GM12872 (cell line): ENCODE measurements at regions not wholly inside any gene's neighbourhood (a gene's known extent, or its start where the extent isn't known, plus 50 kb on each side); places are given as distances from the start of the nearest gene placed in this dataset.

Experiments used
- TF ChIP-seq, protein P1 (sequence below): IDR thresholded peaks from 3 replicates; pipeline ENCODE4 v1.5.1; 2011; ENCODE audit warnings: low read depth, mild to moderate bottlenecking, low read length, moderate library complexity; ENCODE audit not compliant: insufficient read depth

DNA sequence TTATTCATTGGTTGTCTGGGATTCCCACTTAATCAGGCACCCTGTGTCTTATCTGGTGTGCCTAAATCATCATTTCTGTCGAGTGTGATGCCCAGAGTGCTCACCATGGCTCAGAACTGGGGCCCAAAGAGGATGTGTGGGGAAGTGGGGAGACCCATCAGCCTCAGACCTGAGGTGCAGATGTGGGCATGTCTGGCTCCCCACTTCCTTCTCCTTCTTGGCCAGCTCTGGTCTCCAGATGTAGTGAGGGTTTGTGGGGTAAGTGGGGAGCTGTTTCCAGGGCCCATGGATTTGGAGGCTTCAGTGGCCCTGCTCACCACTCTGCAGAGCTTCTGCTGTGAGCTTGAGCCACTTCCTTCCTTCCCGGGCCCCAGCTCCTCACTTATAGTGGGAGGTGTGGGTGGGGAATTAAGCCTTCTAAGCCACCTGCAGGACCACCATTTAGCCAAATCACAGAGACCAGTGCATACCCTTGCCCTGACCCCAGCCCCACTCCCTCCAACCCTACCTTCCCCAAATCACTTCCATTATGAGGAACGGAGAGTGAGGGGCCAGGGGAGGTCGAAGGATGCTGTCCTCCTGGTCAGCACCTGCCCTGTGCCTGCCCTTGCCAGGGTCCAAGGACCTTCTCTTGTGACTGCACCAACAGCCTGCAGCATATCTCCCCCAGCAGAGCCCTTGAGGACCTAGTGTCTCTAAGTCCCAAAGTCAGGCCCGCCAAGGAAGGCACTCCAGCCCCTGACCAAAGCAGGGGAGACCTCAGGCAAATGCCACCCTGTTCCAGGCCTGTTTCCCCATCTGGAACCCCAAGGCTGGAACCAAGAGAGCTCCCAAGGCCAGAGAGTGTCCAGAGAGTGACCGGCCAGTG is 278.2 kb upstream of the RTL1 start:
- TF ChIP-seq, protein P1, sequence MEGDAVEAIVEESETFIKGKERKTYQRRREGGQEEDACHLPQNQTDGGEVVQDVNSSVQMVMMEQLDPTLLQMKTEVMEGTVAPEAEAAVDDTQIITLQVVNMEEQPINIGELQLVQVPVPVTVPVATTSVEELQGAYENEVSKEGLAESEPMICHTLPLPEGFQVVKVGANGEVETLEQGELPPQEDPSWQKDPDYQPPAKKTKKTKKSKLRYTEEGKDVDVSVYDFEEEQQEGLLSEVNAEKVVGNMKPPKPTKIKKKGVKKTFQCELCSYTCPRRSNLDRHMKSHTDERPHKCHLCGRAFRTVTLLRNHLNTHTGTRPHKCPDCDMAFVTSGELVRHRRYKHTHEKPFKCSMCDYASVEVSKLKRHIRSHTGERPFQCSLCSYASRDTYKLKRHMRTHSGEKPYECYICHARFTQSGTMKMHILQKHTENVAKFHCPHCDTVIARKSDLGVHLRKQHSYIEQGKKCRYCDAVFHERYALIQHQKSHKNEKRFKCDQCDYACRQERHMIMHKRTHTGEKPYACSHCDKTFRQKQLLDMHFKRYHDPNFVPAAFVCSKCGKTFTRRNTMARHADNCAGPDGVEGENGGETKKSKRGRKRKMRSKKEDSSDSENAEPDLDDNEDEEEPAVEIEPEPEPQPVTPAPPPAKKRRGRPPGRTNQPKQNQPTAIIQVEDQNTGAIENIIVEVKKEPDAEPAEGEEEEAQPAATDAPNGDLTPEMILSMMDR = no peak

DNA sequence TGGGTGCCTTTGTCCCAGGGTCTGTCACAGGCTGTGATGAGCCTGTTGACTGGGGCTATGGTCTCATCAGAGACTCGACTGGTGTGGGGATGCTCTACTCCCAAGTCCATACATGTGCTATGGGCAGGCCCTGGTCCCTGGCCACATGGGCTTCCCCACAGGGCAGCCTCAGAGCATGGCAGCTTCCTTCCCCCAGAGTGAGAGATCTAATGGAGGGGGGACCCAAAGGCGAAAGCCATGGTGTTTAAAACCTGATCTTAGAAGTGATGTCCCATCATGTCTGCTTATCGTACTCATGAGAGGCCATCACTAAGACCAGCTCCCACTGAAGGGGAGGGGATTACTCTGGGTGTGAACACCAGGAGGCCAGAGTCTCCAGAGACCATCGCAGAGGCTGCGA is 279.0 kb upstream of the RTL1 start:
- TF ChIP-seq, protein P1 = no peak

DNA sequence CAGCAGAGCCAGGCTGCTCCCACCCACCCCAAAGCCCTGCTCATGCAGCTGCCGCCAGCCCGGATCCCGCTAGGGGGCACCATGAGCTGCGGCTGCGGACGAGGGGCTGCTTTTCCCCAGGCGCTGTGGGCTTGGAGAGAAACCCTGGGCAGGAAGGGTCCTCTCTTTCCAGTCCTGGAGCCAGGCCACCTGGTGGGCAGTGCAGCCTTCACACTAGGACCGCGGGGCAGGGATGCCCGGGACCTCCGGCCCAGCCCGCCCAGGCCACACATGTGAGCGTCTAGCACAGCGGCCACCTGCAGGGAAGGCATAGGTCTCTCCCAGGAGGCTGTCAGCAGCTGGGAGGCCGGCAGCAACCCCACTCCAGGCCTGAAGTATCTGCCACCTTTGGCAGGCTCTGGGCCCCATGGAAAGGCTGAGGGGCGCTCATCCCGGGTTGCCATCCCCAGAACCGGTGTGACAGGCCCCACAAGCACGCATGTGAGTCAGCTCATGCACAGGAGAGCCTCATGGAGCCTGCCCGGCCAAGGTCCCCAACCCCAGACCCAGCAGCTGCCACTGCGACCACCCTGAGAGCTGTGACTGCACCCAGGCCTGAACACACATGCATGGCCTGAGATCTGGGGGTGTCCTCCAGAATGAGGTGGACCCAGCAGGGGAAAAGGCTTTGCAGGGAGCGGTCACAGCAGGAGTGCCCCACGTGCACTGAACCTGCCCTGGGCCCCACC is 280.0 kb upstream of the RTL1 start:
- TF ChIP-seq, protein P1 = no peak

DNA sequence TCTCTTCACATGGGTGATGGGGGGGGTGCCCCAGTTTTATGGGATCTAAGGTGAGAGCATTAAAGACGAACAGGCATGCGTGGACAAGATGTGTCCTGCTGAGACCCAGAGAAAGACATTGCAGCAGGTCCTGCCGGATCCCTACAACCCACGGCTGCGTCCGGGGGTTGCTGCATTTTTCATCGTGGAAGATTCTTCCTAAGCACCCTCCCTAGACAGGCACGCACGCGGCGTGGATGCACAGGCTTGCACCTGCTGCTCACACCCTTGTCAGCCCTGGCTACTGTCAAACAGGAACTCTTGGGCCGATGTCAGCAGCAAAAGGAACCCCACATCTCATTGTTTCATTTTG is 280.6 kb upstream of the RTL1 start:
- TF ChIP-seq, protein P1 = no peak

DNA sequence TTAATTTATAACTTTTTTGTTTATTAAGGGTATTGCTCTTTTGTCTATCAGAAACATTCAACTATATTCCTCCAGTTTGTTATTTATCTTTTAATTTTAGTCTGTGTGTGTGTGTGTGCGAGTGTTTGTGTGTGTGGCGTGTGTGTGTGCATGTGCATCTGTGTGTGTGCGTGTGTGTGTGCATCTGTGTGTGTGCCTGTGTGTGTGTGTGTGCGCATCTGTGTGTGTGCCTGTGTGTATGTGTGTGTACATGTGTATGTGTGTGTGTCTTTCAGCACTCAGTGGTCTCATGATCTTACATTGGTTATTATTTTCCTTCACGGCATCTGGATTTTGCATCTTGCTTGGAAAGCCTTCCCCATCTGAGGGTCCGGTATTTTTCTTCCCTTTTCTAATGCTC is 281.1 kb upstream of the RTL1 start:
- TF ChIP-seq, protein P1 = no peak

DNA sequence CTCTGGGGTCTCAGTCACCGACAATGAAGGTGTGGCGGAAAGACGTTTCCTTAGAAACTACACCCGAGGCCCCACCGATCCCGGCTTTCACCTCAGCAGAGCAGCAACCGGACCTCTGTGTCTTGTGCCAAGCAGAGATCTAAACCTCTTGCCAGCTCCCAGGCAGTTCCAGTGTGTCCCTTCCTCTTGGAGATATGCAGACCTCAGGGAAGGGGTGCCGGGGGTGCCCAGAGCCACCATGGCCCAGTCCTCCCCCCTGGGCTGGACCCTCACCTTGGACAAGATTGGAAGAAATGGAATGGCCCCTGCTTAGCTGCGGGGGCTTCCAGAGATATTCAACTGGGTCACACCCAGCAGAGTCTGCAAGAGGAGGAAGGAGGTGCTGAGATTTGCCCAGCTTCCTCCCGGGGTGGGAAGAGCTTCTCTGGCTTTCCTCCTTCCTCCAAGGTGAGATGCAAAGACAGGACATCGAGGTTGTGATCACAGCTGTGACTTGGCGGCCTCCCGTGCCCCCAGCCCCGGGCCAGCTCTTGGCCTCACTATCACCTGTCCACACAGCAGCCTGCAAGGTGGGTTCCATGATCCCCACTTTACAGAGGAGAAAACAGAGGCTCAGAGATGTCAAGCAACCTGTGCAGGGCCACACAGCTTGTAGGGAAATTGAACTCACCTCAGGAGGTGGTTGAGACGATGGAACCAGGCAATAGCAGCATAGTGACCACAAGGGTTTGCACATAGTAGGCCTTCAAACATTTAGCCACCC is 281.7 kb upstream of the RTL1 start:
- TF ChIP-seq, protein P1 = no peak

DNA sequence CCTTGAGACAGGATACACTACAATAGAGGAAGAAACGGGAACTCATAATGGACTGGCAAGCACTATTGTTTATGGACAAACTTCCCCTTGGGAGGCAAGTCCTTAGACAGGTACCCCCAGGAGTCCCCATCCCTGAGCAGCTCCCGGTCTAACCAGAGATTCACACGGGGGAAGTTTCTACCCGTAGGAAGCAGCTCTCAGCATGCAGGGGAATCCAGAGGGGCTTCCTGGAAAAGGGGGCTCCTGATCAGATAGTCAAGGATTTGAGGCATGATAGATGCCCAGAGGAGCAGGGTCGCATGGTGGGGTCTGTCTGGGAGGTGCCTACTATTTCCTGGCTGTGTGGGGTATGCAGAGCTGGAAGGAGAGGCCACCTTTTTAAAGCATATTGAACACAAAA is 282.4 kb upstream of the RTL1 start:
- TF ChIP-seq, protein P1 = no peak
